Mucosa of rectum (tissue), 2 donors: ENCODE measurements at regions not wholly inside any gene's neighbourhood (a gene's known extent, or its start where the extent isn't known, plus 50 kb on each side); places are given as distances from the start of the nearest gene placed in this dataset.

Experiments
- H3K27ac ChIP-seq, 2 donors: one replicate each; pipeline ENCODE4 v1.7.0; 2013; ENCODE audit warnings: inconsistent platforms in 2 of 2, low read depth in 2 of 2, low read length in 2 of 2
- H3K27me3 ChIP-seq, 2 donors: one replicate each; pipeline ENCODE4 v1.7.0; 2013; ENCODE audit warnings: low read length in 2 of 2; ENCODE audit not compliant: control insufficient read depth in 2 of 2, insufficient read depth in 2 of 2
- H3K36me3 ChIP-seq, 2 donors: one replicate each; pipeline ENCODE4 v1.7.0; 2013; ENCODE audit warnings: low read length in 2 of 2; ENCODE audit not compliant: control insufficient read depth in 2 of 2, insufficient read depth in 2 of 2
- H3K4me1 ChIP-seq, 2 donors: one replicate each; pipeline ENCODE4 v1.7.0; 2013; ENCODE audit warnings: low read length in 2 of 2, mild to moderate bottlenecking in 1 of 2; ENCODE audit not compliant: control insufficient read depth in 2 of 2, insufficient read depth in 2 of 2
- H3K4me3 ChIP-seq, 2 donors: one replicate each; pipeline ENCODE4 v1.7.0; 2013; ENCODE audit warnings: low read length in 2 of 2
- H3K9ac ChIP-seq, 2 donors: one replicate each; pipeline ENCODE4 v1.7.0; 2013; ENCODE audit warnings: low read length in 2 of 2, low read depth in 1 of 2, mild to moderate bottlenecking in 1 of 2
- H3K9me3 ChIP-seq, 2 donors: one replicate each; pipeline ENCODE4 v1.7.0; 2013; ENCODE audit warnings: low read length in 2 of 2; ENCODE audit not compliant: control insufficient read depth in 2 of 2
- donor health status: healthy.
- donor health status: Normal muscosa, but diverticular disease.

DNA sequence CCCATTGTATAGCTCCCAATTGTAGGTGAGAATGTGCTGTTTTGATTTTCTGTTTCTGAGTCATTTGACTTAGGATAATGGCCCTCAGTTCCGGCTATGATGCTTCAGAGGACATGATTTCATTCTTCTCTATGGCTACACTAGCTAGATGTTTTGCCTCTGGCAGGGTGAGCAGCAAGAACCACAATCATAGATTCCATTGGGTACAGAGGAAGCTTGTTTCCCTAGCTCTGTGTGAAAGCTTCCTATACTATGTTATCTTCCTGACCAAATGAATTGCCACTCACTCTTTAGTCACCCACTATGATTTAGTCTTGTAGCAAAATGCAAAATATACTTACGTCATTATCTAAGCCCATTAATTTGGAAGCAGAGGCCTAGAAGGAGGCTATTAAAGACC lies 616.3 kb downstream of the PLA2G4A start:
- Histone ChIP-seq H3K9me3 (peaks cover 0 to 2% of the 10 kb centered on the region in 2 donors), H3K27ac (no peak overlapping the region), H3K36me3 (no peaks in the 10 kb centered on the region), H3K4me1 (no peaks in the 10 kb centered on the region), H3K4me3 (no peak overlapping the region), H3K27me3 (no peaks in the 10 kb centered on the region), H3K9ac (no peak overlapping the region)

DNA sequence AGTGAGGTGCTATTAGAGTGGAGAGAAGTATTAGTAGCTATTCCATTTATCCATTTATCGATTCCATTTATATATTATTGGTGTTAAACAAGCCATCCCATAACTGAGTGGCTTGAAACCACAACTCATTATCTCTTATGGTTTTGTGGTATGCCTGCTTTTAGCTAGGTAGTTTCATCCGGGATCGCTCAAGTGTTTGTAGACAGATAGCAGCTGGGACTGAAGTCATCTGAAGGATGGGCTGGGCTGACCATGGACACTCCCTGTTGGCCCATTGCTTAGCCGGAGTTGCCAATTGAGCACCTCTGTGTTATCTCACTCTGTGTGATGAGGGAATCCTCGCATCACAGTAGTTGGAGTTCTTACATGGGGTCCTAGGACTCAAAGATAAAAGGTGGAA lies 622.5 kb downstream of the PLA2G4A start:
- no peaks in the 10 kb centered on the region for H3K27me3 ChIP-seq
- peaks cover 0 to 2% of the 10 kb centered on the region in 2 donors for H3K9me3 ChIP-seq
- H3K9ac ChIP-seq: no peak overlapping the region
- no peak overlapping the region for H3K27ac ChIP-seq
- no peak overlapping the region for H3K4me3 ChIP-seq
- H3K4me1 ChIP-seq: no peaks in the 10 kb centered on the region
- no peaks in the 10 kb centered on the region for H3K36me3 ChIP-seq

DNA sequence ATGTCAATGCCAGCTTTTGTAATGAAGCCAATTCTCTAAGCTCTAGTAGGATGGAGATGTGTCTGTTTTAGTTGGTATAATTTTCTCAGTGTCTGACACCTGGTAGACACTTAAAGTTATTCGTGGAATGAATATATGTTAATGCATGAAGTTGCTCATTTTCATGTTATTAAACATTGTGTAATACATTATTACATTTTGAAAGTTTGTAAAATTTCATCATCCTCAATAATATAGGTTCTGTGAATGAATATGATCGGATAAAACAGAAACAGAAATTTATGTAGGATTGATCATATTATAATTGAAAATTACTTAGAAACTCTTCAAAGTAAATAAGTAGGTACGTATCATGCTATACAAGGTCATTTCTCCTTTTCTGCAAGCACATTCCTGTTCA lies 625.3 kb downstream of the PLA2G4A start:
- Histone ChIP-seq H3K27me3 (no peaks in the 10 kb centered on the region), H3K4me1 (no peaks in the 10 kb centered on the region), H3K36me3 (no peaks in the 10 kb centered on the region), H3K9me3 (peaks cover 0 to 2% of the 10 kb centered on the region in 2 donors), H3K4me3 (no peak overlapping the region), H3K27ac (no peak overlapping the region), H3K9ac (no peak overlapping the region)

DNA sequence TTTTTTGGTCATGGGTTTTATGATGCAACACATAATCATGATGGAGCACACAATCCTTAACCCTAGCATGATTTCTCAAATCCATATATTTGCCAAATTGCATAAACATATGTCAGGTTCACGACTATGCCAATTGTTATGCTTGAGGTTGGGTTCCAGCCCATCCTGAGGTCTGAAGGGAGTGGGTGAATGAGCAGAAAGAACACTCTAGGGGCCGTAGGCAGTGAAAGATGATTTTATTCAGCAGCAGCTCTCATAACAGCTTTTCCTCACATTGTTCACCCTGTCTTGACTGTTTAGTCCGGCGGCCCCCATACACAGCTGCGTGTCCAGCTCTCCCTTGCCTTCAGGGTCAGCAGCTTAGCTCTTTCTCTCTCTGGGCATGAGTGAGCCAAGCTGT lies 627.7 kb downstream of the PLA2G4A start:
- Histone ChIP-seq H3K27ac (no peak overlapping the region), H3K9ac (no peak overlapping the region), H3K4me1 (no peaks in the 10 kb centered on the region), H3K36me3 (no peaks in the 10 kb centered on the region), H3K4me3 (no peak overlapping the region), H3K27me3 (no peaks in the 10 kb centered on the region), H3K9me3 (no peaks in the 10 kb centered on the region)

DNA sequence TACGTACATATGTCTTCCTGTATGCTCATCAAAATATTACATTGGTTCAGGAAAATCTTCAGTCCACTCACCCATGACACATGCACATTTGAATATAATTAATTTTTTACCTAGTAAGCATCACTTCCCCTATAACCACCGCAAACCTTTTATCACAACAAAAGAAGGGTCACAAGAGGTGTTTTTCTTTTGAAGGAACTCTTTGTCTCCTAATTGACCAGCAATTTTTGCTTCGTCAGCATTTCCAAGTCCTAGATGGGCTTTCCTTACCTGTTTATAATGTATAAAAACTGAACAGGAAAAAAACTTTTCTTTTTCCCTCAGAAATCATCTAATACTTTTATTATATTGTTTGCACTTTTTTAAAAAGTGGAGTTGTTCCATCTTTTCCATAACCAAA lies 631.3 kb downstream of the PLA2G4A start:
- Histone ChIP-seq H3K36me3 (no peaks in the 10 kb centered on the region), H3K27ac (no peak overlapping the region), H3K9me3 (no peaks in the 10 kb centered on the region), H3K4me1 (no peaks in the 10 kb centered on the region), H3K9ac (no peak overlapping the region), H3K4me3 (no peak overlapping the region), H3K27me3 (no peaks in the 10 kb centered on the region)

DNA sequence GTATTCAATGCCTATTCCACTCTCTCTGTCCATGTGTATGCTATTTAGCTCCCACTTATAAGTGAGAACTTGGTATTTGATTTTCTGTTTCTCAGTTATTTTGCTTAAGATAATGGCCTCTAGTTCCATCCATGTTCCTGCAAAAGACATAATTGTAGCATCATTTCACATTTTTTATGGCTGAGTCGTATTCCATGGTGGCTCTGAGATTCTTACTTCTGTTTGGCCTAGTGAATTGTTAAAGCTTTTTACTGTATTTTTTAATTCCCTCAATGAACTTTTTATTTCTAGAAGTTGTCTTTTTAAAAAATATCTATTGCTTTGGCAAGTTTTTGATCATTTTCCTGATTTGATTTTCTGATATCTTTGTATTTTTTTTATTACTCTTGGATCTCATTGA lies 635.6 kb downstream of the PLA2G4A start:
- no peaks in the 10 kb centered on the region for H3K4me1 ChIP-seq
- H3K4me3 ChIP-seq: no peak overlapping the region
- no peaks in the 10 kb centered on the region for H3K9me3 ChIP-seq
- no peak overlapping the region for H3K9ac ChIP-seq
- no peaks in the 10 kb centered on the region for H3K27me3 ChIP-seq
- no peaks in the 10 kb centered on the region for H3K36me3 ChIP-seq
- no peak overlapping the region for H3K27ac ChIP-seq

DNA sequence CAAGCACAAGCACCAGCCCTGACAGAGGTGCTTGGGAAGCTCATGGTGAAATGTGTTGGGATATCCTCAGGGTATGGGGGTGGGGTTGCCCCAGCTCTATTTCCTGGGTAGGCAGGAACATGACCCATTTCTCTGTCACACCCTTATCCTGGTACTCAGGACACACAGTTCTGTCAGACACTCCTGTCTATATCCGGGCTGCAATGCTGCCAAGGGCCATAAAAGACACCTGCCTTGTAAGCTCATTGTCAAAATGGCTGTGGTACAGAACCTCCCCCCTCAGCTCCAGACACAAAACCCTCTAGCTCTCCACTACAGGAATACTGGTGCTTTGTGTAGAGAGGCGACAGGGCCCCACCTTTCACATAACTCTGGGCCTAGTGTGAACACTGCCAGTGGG lies 636.7 kb downstream of the PLA2G4A start:
- Histone ChIP-seq H3K36me3 (no peaks in the 10 kb centered on the region), H3K9me3 (no peaks in the 10 kb centered on the region), H3K27me3 (no peaks in the 10 kb centered on the region), H3K9ac (no peak overlapping the region), H3K4me1 (no peaks in the 10 kb centered on the region), H3K4me3 (no peak overlapping the region), H3K27ac (no peak overlapping the region)

DNA sequence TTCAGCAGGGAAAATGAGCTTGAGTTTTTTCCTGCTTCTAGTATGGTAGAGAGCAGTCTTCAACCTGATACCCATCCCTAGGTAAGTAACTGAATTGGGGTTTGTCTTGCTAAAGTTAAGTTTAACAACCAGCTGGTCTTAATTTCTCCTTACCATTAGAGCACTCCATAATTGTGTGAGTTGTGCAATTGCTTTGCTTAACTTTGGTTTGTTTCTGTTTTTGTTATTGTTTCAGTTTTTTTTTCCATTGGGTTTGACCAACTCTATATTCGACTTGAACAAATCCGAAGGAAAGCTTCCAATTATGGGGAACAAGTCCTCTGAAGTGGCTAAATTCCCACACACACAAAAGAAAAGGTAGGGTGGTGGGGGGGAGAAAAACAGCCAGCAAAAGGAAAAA lies 641.1 kb downstream of the PLA2G4A start:
- Histone ChIP-seq H3K4me3 (no peak overlapping the region), H3K36me3 (no peaks in the 10 kb centered on the region), H3K27me3 (no peaks in the 10 kb centered on the region), H3K27ac (no peak overlapping the region), H3K9me3 (no peaks in the 10 kb centered on the region), H3K9ac (no peak overlapping the region), H3K4me1 (no peaks in the 10 kb centered on the region)

DNA sequence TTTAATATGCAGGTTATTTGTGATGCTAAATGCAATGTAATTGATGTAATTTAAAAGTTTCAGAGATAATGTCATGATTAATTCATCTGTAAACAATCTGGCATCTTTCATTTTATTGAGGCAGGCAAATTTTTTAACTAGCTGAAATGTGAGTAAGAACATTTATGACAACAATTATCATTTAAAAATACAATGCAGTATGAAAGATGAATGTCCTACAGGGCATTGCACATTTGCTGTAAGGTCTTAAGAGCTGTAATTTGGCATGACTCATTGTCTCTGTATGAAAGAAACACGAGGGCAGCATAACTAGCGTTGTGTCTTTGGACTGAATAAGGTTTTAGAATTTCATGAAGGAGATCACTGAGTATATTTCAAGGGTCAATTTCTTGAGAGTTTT lies 642.8 kb downstream of the PLA2G4A start:
- no peak overlapping the region for H3K9ac ChIP-seq
- H3K27me3 ChIP-seq: no peaks in the 10 kb centered on the region
- H3K9me3 ChIP-seq: no peaks in the 10 kb centered on the region
- no peak overlapping the region for H3K27ac ChIP-seq
- no peak overlapping the region for H3K4me3 ChIP-seq
- H3K4me1 ChIP-seq: no peaks in the 10 kb centered on the region
- no peaks in the 10 kb centered on the region for H3K36me3 ChIP-seq

DNA sequence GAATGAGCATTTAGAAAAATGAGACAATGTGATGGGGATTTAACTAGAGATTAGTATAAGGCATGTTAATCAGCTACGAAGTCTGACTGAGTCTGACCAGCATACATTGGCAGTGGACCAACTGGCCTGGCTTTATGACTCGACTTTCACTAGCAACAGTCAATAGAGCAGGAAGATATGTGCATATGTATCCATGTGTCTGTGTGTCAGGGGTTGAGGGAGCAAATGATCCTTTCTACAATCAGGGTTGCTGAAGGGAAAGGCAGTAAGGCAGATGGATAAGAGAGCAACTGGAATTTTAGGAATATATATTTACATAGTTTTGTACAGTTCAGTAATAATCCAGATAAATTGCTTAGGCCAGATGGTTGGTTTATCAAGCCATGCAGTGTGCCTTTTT lies 645.6 kb downstream of the PLA2G4A start:
- H3K9ac ChIP-seq: no peak overlapping the region
- no peak overlapping the region for H3K27ac ChIP-seq
- H3K4me3 ChIP-seq: no peak overlapping the region
- no peaks in the 10 kb centered on the region for H3K36me3 ChIP-seq
- H3K27me3 ChIP-seq: no peaks in the 10 kb centered on the region
- no peaks in the 10 kb centered on the region for H3K4me1 ChIP-seq
- no peaks in the 10 kb centered on the region for H3K9me3 ChIP-seq

DNA sequence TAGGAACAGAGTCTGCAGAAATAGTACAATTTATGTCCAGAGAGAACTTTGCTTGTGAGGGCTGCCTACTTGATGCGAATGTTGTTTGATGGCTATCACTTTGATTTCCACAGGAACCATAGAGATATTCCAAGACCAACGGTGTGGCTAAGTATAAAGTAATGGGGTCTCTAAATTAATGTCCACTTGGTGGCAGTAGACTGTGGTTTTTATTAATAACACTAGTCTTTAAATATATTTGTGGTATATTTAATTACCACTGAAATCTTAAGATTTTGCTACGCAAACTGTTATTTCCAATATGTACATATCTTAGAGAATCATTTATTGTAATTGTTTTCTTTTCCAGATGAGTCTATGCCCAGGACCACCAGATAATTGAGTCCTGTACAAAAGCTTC lies 647.9 kb downstream of the PLA2G4A start:
- no peak overlapping the region for H3K27ac ChIP-seq
- no peaks in the 10 kb centered on the region for H3K27me3 ChIP-seq
- no peaks in the 10 kb centered on the region for H3K36me3 ChIP-seq
- H3K9me3 ChIP-seq: no peaks in the 10 kb centered on the region
- H3K4me3 ChIP-seq: no peak overlapping the region
- no peaks in the 10 kb centered on the region for H3K4me1 ChIP-seq
- no peak overlapping the region for H3K9ac ChIP-seq
